GM18520 (cell line): ENCODE measurements at regions not wholly inside any gene's neighbourhood (a gene's known extent, or its start where the extent isn't known, plus 50 kb on each side); places are given as distances from the start of the nearest gene placed in this dataset.
"Not testable (repeated sequence)": the region's sequence is repeated elsewhere in the genome, so short reads cannot be mapped to it uniquely, and the experiment has no call there.

Experiments used
- ATAC-seq: cut with Tn5 transposase; IDR thresholded peaks from one replicate; pipeline ENCODE4 v1.9.1; 2021; ENCODE audit not compliant: unreplicated experiment

GRCh38 chr2:153420394-153420793 lies 58.2 kb downstream of the RPRM start:
- no peak for ATAC-seq

GRCh38 chr2:153417077-153417476 lies 61.5 kb downstream of the RPRM start:
- ATAC-seq: no peak

- no peak for ATAC-seq
These were observed 62.5 kb downstream of the RPRM start for GRCh38 chr2:153416071-153416470.

- no peak for ATAC-seq
These were observed 69.7 kb downstream of the RPRM start for GRCh38 chr2:153408710-153409385.

GRCh38 chr2:153405196-153405595 lies 73.4 kb downstream of the RPRM start:
- no peak for ATAC-seq

- ATAC-seq: no peak
These were observed 73.8 kb downstream of the RPRM start for GRCh38 chr2:153404792-153405191.

GRCh38 chr2:153403940-153404339 lies 74.6 kb downstream of the RPRM start:
- ATAC-seq: no peak

- not testable (repeated sequence) for ATAC-seq
These were observed 75.2 kb downstream of the RPRM start for GRCh38 chr2:153403352-153403751.

- ATAC-seq: no peak
These were observed 83.9 kb downstream of the RPRM start for GRCh38 chr2:153394686-153395085.

GRCh38 chr2:153394247-153394646 lies 84.3 kb downstream of the RPRM start:
- ATAC-seq: no peak

GRCh38 chr2:153393518-153393917 lies 85.0 kb downstream of the RPRM start:
- ATAC-seq: no peak

GRCh38 chr2:153391131-153391530 lies 87.4 kb downstream of the RPRM start:
- ATAC-seq: no peak

- ATAC-seq: no peak
These were observed 90.3 kb downstream of the RPRM start for GRCh38 chr2:153388246-153388645.

- no peak for ATAC-seq
These were observed 91.4 kb downstream of the RPRM start for GRCh38 chr2:153387203-153387602.

GRCh38 chr2:153386481-153386897 lies 92.1 kb downstream of the RPRM start:
- no peak for ATAC-seq

GRCh38 chr2:153373510-153374279 lies 104.9 kb downstream of the RPRM start:
- no peak for ATAC-seq

- no peak for ATAC-seq
These were observed 118.3 kb downstream of the RPRM start for GRCh38 chr2:153360239-153360638.

GRCh38 chr2:153354377-153354776 lies 124.2 kb downstream of the RPRM start:
- ATAC-seq: no peak

- no peak for ATAC-seq
These were observed 129.0 kb downstream of the RPRM start for GRCh38 chr2:153349603-153350002.

- no peak for ATAC-seq
These were observed 130.6 kb downstream of the RPRM start for GRCh38 chr2:153347818-153348495.

GRCh38 chr2:153320879-153321278 lies 157.7 kb downstream of the RPRM start:
- no peak for ATAC-seq

- ATAC-seq: no peak
These were observed 167.1 kb downstream of the RPRM start for GRCh38 chr2:153311432-153311831.
